ENCODE measurements at regions not wholly inside any gene's neighbourhood (a gene's known extent, or its start where the extent isn't known, plus 50 kb on each side); places are given as distances from the start of the nearest gene placed in this dataset.

DNA sequence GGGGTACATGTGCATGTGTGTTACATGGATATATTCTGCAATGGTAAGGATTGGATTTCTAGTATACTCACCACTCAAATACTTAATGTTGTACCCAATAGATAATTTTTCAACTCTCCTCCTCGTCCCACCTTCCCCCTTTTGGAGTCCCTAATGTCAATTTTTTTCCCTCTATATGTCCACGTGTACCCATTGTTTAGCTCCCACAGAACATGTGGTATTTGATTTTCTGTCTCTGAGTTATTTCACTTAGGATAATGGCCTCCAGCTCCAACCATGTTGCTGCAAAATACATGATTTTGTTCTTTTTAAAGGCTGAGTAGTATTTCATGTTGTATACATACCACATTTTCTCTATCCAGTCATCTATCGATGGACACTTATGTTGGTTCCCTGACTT lies 97.2 kb upstream of the TMTC1 start:
- Histone ChIP-seq H3K27ac (replicated peaks) (no peak overlapping the region), H3K9me3 (replicated peaks) (peaks cover 20% of the 10 kb centered on the region), H3K36me3 (no peaks in the 10 kb centered on the region), H3K27me3 (ENCODE audit: low read depth) (no peaks in the 10 kb centered on the region), H3K4me1 (peaks cover 7% of the 10 kb centered on the region), H3K4me3 (no peak overlapping the region)
- no peak for DNase-seq
- intact Hi-C loops (cut with micrococcal nuclease) = no loop called here
- TF ChIP-seq, protein P1, sequence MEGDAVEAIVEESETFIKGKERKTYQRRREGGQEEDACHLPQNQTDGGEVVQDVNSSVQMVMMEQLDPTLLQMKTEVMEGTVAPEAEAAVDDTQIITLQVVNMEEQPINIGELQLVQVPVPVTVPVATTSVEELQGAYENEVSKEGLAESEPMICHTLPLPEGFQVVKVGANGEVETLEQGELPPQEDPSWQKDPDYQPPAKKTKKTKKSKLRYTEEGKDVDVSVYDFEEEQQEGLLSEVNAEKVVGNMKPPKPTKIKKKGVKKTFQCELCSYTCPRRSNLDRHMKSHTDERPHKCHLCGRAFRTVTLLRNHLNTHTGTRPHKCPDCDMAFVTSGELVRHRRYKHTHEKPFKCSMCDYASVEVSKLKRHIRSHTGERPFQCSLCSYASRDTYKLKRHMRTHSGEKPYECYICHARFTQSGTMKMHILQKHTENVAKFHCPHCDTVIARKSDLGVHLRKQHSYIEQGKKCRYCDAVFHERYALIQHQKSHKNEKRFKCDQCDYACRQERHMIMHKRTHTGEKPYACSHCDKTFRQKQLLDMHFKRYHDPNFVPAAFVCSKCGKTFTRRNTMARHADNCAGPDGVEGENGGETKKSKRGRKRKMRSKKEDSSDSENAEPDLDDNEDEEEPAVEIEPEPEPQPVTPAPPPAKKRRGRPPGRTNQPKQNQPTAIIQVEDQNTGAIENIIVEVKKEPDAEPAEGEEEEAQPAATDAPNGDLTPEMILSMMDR (IDR thresholded peaks at IDR 0.05; ENCODE audit: borderline replicate concordance) = no peak

GRCh38 chr12:29879606-29880308 lies 96.0 kb upstream of the TMTC1 start:
- intact Hi-C loops (cut with micrococcal nuclease) = no loop called here
- TF ChIP-seq, protein P1 (IDR thresholded peaks at IDR 0.05; ENCODE audit: borderline replicate concordance) = no peak
- Histone ChIP-seq H3K27ac (replicated peaks) (no peak overlapping the region), H3K27me3 (ENCODE audit: low read depth) (no peaks in the 10 kb centered on the region), H3K4me3 (no peak overlapping the region), H3K36me3 (no peaks in the 10 kb centered on the region), H3K4me1 (peaks cover 7% of the 10 kb centered on the region), H3K9me3 (replicated peaks) (peaks cover 16% of the 10 kb centered on the region)
- DNase-seq = no peak

- no peak overlapping the region for H3K27ac ChIP-seq (replicated peaks)
- TF ChIP-seq, protein P1 (IDR thresholded peaks at IDR 0.05; ENCODE audit: borderline replicate concordance) = no peak
- no peak overlapping the region for H3K4me3 ChIP-seq
- H3K9me3 ChIP-seq (replicated peaks) = no peaks in the 10 kb centered on the region
- no peaks in the 10 kb centered on the region for H3K4me1 ChIP-seq
- no peak for DNase-seq
- no peaks in the 10 kb centered on the region for H3K36me3 ChIP-seq
- no peaks in the 10 kb centered on the region for H3K27me3 ChIP-seq (ENCODE audit: low read depth)
- intact Hi-C loops (cut with micrococcal nuclease) = no loop called here
Measured at GRCh38 chr12:29869946-29870345, 86.2 kb upstream of the TMTC1 start.

- Histone ChIP-seq H3K4me1 (no peaks in the 10 kb centered on the region), H3K27ac (replicated peaks) (no peak overlapping the region), H3K9me3 (replicated peaks) (no peaks in the 10 kb centered on the region), H3K27me3 (ENCODE audit: low read depth) (no peaks in the 10 kb centered on the region), H3K4me3 (no peak overlapping the region), H3K36me3 (no peaks in the 10 kb centered on the region)
- intact Hi-C loops (cut with micrococcal nuclease) = no loop called here
- TF ChIP-seq, protein P1 (IDR thresholded peaks at IDR 0.05; ENCODE audit: borderline replicate concordance) = no peak
- no peak for DNase-seq
Measured at GRCh38 chr12:29867823-29868222, 84.1 kb upstream of the TMTC1 start.

DNA sequence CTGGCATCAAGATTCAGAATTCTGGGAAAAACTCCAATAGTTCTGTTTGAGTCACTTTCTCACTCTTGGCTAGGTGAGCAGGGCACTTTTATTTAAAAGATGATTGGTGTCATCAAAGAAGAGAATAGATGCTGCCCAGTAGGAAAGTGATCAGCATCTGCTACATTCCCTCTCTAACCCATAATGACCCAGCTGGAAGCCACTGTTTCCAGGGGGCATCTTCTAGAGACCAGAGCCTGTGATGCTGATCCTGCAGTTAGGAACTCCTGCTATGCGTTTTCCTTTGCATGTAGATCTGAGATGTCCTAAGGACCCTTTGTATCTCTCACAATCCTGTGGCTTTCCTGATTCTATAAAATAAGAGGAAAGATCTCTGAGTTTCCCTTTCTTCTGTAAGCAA lies 79.9 kb upstream of the TMTC1 start:
- H3K4me1 ChIP-seq = no peaks in the 10 kb centered on the region
- H3K27ac ChIP-seq (replicated peaks) = no peak overlapping the region
- H3K9me3 ChIP-seq (replicated peaks) = no peaks in the 10 kb centered on the region
- TF ChIP-seq, protein P1 (IDR thresholded peaks at IDR 0.05; ENCODE audit: borderline replicate concordance) = no peak
- DNase-seq = no peak
- H3K4me3 ChIP-seq = no peak overlapping the region
- no peaks in the 10 kb centered on the region for H3K27me3 ChIP-seq (ENCODE audit: low read depth)
- intact Hi-C loops (cut with micrococcal nuclease) = no loop called here
- no peaks in the 10 kb centered on the region for H3K36me3 ChIP-seq
